Activated CD4-positive, alpha-beta T cell treated with anti-CD3 and anti-CD28 coated beads for 36 hours (primary cell): ENCODE measurements at regions not wholly inside any gene's neighbourhood (a gene's known extent, or its start where the extent isn't known, plus 50 kb on each side); places are given as distances from the start of the nearest gene placed in this dataset.
"Not testable (repeated sequence)": the region's sequence is repeated elsewhere in the genome, so short reads cannot be mapped to it uniquely, and the experiment has no call there.

Experiments used
- ATAC-seq: fragments of 200-7000 bp; cut with Tn5 transposase; one replicate; pipeline ENCODE4 v1.10.0; 2021; ENCODE audit warnings: mild to moderate bottlenecking, moderate library complexity
- CTCF ChIA-PET: fragments of 350-600 bp; sonication (Branson Sonifier 250); formaldehyde crosslinking; loops from one replicate; lab custom pipeline; 2021; ENCODE audit warnings: antibody characterized with exemption; lab: Charles Lee
- POLR2A ChIA-PET: fragments of 350-600 bp; sonication (Branson Sonifier 250); formaldehyde crosslinking; loops from one replicate; lab custom pipeline; 2021; ENCODE audit warnings: antibody characterized with exemption, inconsistent platforms; lab: Charles Lee
- DNase-seq: peaks from one replicate; pipeline ENCODE4 v3.0.0-alpha.2; 2020
- H3K27ac Mint-ChIP-seq: one replicate; pipeline ENCODE4 v1.8.0; 2021; ENCODE audit warnings: mixed read lengths
- H3K27me3 Mint-ChIP-seq: one replicate; pipeline ENCODE4 v1.8.0; 2021; ENCODE audit warnings: mixed read lengths
- H3K36me3 Mint-ChIP-seq: one replicate; pipeline ENCODE4 v1.8.0; 2021; ENCODE audit warnings: low read depth, mixed read lengths
- H3K4me1 Mint-ChIP-seq: one replicate; pipeline ENCODE4 v1.8.0; 2021; ENCODE audit warnings: mixed read lengths
- H3K4me3 Mint-ChIP-seq: one replicate; pipeline ENCODE4 v1.8.0; 2021; ENCODE audit warnings: mild to moderate bottlenecking, moderate library complexity, mixed read lengths
- H3K9me3 Mint-ChIP-seq: one replicate; pipeline ENCODE4 v1.8.0; 2021; ENCODE audit warnings: low read depth, mixed read lengths
- intact Hi-C, 2 experiments: fragments of 100-400 bp; cut with DNase I in 1 of 2; cut with micrococcal nuclease in 1 of 2; formaldehyde crosslinking; loops; one replicate each; pipeline versions ENCODE4 v1.14.2 to v1.15.1; 2022 to 2024; cut with DNase I, micrococcal nuclease

DNA sequence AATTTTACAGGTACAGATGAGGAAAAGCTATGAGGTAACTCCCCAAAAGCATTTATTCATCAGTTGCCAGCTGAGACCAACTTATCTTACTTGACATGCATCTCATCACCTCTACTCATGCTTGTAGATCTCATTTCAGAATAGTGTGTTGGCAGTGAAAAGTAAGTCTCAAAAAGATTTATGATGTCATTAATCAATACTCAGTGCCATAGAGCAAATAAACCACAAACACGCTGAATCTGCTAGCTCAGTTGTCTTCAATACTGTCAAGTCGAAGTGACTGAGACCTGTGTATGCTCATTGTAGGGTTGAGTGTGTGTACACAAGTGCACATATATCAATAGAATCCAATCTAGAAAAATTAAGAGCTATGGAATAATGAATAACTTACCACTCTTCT, 413.5 kb downstream of the CNTN3 start:
- intact Hi-C loops: no loop called here
- Mint-ChIP-seq H3K4me1 (no peaks in the 10 kb centered on the region), H3K27me3 (no peaks in the 10 kb centered on the region), H3K27ac (no peak overlapping the region), H3K36me3 (no peaks in the 10 kb centered on the region), H3K9me3 (no peaks in the 10 kb centered on the region), H3K4me3 (no peak overlapping the region)
- ATAC-seq (no peak), DNase-seq (no peak)
- ChIA-PET POLR2A (no interaction called here), CTCF (interaction anchor here (0.9 kb wide), 1 partner anchor 9 kb away, joined by 3 read pairs; no protein-coding TSS in a partner anchor)

DNA sequence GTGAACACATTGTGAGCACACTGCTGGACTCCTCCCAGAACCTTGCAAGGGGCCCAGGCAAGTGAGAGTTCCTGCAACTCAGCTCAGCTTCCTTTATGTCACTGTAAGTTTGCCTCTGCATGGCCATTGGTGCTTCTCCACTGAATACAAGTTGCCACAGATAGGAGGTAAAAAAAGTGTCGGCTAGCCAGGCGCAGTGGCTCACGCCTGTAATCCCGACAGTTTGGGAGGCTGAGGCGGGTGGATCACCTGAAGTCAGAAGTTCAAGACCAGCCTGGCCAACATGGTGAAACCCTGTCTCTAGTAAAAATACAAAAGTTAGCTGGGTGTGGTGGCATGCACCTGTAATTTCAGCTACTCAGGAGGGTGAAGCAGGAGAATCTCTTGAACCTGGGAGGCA, 435.8 kb downstream of the CNTN3 start:
- CTCF ChIA-PET, H3K4me1 Mint-ChIP-seq, POLR2A ChIA-PET, ATAC-seq, H3K27me3 Mint-ChIP-seq, H3K27ac Mint-ChIP-seq, intact Hi-C loops, H3K4me3 Mint-ChIP-seq, H3K36me3 Mint-ChIP-seq, DNase-seq: not testable (repeated sequence)
- peaks cover 15% of the 10 kb centered on the region for H3K9me3 Mint-ChIP-seq

DNA sequence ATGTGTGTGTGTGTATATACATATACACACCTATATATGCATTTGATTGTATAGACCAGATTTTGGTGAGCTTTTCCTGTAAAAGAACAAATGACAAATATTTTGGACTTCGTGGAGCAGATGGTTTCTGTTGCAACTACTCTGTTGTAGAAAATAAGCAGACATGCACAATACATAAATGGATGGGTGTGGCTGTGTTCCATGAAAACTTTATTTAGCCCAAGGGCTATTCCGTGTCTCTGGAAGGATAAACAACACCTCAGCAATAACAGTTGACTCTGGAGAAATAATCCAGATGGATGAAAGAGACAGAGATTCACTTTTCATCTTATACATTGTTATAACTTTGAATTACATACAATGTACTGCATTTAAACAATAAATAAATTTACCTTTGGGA, 441.4 kb downstream of the CNTN3 start:
- peaks cover 10% of the 10 kb centered on the region for H3K9me3 Mint-ChIP-seq
- ChIA-PET CTCF (no interaction called here), POLR2A (no interaction called here)
- no peak overlapping the region for H3K4me3 Mint-ChIP-seq
- ATAC-seq: no peak
- no peaks in the 10 kb centered on the region for H3K4me1 Mint-ChIP-seq
- intact Hi-C loops: no loop called here
- no peak for DNase-seq
- H3K27me3 Mint-ChIP-seq: no peaks in the 10 kb centered on the region
- H3K27ac Mint-ChIP-seq: no peak overlapping the region
- no peaks in the 10 kb centered on the region for H3K36me3 Mint-ChIP-seq

DNA sequence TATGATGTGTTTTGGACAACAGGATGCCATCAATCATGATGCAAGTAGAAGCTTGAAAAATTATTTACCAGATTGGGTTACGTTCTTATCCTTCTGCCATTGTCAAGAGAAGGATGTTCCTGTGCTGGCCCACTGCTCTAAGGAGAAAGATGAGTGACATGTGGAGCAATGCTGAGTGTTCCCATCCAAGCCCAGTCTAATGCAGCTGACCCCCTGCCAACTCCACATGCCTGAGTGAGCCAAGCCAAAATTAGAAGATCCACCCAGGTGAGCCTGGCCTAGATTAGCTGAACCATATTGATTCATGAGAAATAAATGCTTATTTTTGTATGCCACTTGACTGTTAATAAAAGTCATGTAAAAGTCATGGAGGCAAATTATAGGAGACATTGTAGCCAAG, 446.5 kb downstream of the CNTN3 start:
- no peak overlapping the region for H3K27ac Mint-ChIP-seq
- H3K27me3 Mint-ChIP-seq: no peaks in the 10 kb centered on the region
- POLR2A ChIA-PET: no interaction called here
- DNase-seq (no peak), ATAC-seq (no peak)
- H3K36me3 Mint-ChIP-seq: peaks cover 1% of the 10 kb centered on the region
- intact Hi-C loops: no loop called here
- no peak overlapping the region for H3K4me3 Mint-ChIP-seq
- no peaks in the 10 kb centered on the region for H3K4me1 Mint-ChIP-seq
- CTCF ChIA-PET: no interaction called here
- H3K9me3 Mint-ChIP-seq: peaks cover 6% of the 10 kb centered on the region

DNA sequence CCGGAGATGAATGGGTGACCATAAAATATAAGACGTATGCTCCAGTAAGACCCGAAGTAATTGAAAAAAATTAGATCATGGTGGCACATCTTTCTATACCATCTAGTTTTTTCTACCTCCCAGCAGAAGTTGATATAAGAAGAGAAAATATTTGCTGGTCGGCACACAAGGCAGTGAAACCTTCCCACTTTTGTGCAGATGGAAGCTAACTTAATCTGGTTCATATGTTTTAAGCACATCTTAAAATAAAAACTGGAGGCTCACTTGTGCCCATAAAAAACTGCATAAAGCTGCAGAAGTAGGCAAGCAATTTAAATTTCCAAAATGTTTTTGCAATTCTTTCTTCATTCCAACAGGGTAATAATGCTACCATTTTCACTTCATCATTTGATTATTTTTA, 449.2 kb downstream of the CNTN3 start:
- CTCF ChIA-PET: no interaction called here
- no peaks in the 10 kb centered on the region for H3K27me3 Mint-ChIP-seq

DNA sequence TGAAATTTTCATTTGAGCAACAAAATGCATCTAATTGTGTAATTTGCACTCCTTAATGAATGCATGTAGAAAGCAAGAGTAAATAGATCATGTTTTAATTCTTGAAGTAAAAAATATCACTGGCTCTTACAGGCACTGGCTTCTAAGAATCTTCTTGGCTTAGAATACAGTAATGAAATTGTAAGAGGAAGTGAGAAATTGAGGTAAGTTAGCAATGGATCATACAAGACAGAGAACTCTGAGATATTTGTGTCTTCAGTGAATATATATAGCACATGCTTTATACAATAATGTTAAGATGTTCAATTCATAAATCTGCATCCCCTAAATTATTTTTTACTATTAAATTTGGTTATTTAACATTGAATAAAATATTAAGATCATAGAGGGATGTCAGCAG, 465.0 kb downstream of the CNTN3 start:
- DNase-seq: no peak
- POLR2A ChIA-PET: no interaction called here
- ATAC-seq: no peak
- CTCF ChIA-PET: no interaction called here
- H3K4me3 Mint-ChIP-seq: no peak overlapping the region
- no peaks in the 10 kb centered on the region for H3K36me3 Mint-ChIP-seq
- H3K4me1 Mint-ChIP-seq: no peaks in the 10 kb centered on the region
- intact Hi-C loops: no loop called here
- no peak overlapping the region for H3K27ac Mint-ChIP-seq
- H3K27me3 Mint-ChIP-seq: no peaks in the 10 kb centered on the region
- H3K9me3 Mint-ChIP-seq: peaks cover 16% of the 10 kb centered on the region

More for the DNA sequence above, 449.2 kb downstream of the CNTN3 start:
- no peak overlapping the region for H3K4me3 Mint-ChIP-seq
- H3K4me1 Mint-ChIP-seq: no peaks in the 10 kb centered on the region
- POLR2A ChIA-PET: no interaction called here
- peaks cover 2% of the 10 kb centered on the region for H3K36me3 Mint-ChIP-seq
- H3K9me3 Mint-ChIP-seq: peaks cover 10% of the 10 kb centered on the region
- DNase-seq (no peak), ATAC-seq (no peak)
- H3K27ac Mint-ChIP-seq: no peak overlapping the region
- intact Hi-C loops: no loop called here

DNA sequence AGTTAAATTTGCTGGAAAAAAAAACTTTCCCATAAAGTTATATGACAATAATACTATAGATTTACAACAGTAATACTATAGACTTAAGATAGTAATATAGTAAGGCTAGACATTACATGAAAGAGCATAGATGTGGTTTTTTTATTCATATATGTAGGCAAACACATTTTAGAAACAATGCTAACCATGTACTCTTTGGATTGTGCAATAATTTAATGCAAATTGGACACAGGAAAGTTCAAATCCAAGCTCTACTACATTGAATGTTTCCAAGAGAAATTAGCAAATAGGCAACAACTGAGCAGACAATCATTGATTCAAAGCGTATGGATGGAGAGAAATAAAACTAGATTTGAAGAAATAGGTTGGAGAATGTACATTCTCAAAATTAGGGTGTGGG, 469.2 kb downstream of the CNTN3 start:
- H3K27me3 Mint-ChIP-seq: no peaks in the 10 kb centered on the region
- DNase-seq (no peak), ATAC-seq (no peak)
- no peaks in the 10 kb centered on the region for H3K36me3 Mint-ChIP-seq
- no peak overlapping the region for H3K27ac Mint-ChIP-seq
- no peaks in the 10 kb centered on the region for H3K4me1 Mint-ChIP-seq
- CTCF ChIA-PET: no interaction called here
- POLR2A ChIA-PET: no interaction called here
- H3K4me3 Mint-ChIP-seq: no peak overlapping the region
- intact Hi-C loops: no loop called here
- peaks cover 3% of the 10 kb centered on the region for H3K9me3 Mint-ChIP-seq

DNA sequence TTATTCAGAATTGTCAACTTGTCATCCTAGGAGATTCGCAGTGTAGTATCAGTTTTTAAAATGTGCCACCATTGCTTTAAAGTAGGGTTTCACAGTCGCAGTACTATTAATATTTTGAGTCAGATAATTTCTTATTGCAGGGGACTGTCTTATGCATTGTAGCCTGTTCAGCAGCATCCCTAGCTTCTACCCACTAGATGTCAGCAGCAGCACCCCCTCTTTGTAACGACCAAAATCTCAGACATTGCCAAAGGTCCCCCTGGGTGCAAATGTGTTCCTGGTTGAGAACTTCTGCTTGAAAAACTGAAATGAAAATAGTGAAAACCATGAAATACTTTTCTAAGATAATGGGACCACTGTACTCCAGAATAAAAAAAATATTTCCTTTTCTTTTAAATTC, 474.8 kb downstream of the CNTN3 start:
- Mint-ChIP-seq H3K27ac (no peak overlapping the region), H3K27me3 (no peaks in the 10 kb centered on the region), H3K9me3 (no peaks in the 10 kb centered on the region), H3K36me3 (no peaks in the 10 kb centered on the region), H3K4me3 (no peak overlapping the region), H3K4me1 (no peaks in the 10 kb centered on the region)
- ChIA-PET POLR2A (no interaction called here), CTCF (no interaction called here)
- intact Hi-C loops: no loop called here
- DNase-seq (no peak), ATAC-seq (no peak)

DNA sequence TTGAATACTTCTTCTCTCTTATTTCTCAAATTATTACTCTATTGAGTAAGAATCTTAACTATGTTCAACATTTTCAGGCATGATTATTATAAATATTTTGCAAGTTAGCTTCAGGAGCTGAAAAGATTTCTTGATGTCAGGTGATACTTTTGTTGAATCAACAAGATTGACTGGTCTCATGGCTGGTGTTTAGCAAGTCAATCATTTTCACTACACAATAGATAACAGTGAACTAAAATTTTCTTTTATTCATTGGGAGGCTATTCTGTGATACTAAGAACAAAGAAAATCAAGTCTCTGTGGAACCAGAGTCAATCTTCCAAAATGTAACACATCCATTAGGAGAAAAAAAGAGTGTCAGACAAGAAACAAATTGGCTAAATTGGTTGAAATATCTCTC, 476.7 kb downstream of the CNTN3 start:
- Mint-ChIP-seq H3K4me3 (no peak overlapping the region), H3K27ac (no peak overlapping the region), H3K9me3 (peaks cover 9% of the 10 kb centered on the region), H3K36me3 (no peaks in the 10 kb centered on the region), H3K27me3 (no peaks in the 10 kb centered on the region), H3K4me1 (no peaks in the 10 kb centered on the region)
- no peak for DNase-seq
- ATAC-seq: no peak
- intact Hi-C loops: no loop called here
- POLR2A ChIA-PET: no interaction called here
- CTCF ChIA-PET: interaction anchor here (0.6 kb wide), 1 partner anchor 163 kb away, joined by 3 read pairs; no protein-coding TSS in a partner anchor

DNA sequence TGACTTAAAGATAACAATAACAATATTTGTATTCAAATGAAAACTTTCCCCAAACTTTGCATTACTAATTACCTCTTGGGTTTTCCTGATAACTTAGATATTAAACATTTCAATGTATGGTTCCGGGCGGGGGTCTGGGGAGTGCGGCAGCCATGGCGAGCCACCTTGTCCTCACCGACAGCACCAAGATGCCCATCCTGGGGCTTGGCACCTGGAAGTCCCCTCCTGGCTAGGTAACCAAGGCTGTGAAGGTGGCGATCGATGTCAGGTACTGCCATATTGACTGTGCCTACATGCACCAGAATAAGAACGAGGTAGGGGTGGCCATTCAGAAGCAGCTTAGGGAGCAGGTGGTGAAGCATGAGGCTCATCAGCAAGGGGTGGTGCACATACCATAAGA, 478.7 kb downstream of the CNTN3 start:
- Mint-ChIP-seq H3K4me3 (no peak overlapping the region), H3K36me3 (no peaks in the 10 kb centered on the region), H3K27ac (no peak overlapping the region), H3K9me3 (peaks cover 15% of the 10 kb centered on the region), H3K4me1 (no peaks in the 10 kb centered on the region), H3K27me3 (no peaks in the 10 kb centered on the region)
- no peak for DNase-seq
- POLR2A ChIA-PET: no interaction called here
- CTCF ChIA-PET: no interaction called here
- no peak for ATAC-seq
- intact Hi-C loops: no loop called here

DNA sequence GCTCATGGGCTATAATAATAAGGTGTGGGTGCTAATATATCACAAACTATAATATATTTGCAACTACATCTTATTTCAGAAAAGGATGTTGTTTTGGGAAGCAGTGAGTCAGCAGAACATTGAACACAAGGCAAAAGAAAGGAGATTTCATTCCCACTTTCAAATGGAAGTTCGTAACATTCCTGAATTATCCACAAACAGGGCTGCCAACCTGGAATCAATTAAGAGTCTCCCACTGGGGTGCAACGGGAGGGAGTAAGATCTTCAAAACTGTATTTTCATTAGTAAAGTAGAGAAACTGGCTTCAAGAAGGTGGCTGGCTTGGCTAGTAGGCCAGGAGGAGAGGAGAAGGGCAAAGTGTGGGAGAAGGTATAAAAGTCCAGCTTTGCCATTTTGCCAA, 479.6 kb downstream of the CNTN3 start:
- ChIA-PET CTCF (no interaction called here), POLR2A (no interaction called here)
- ATAC-seq (no peak), DNase-seq (no peak)
- Mint-ChIP-seq H3K36me3 (no peaks in the 10 kb centered on the region), H3K4me1 (no peaks in the 10 kb centered on the region), H3K4me3 (no peak overlapping the region), H3K27me3 (no peaks in the 10 kb centered on the region), H3K9me3 (peaks cover 15% of the 10 kb centered on the region), H3K27ac (no peak overlapping the region)
- intact Hi-C loops: no loop called here

DNA sequence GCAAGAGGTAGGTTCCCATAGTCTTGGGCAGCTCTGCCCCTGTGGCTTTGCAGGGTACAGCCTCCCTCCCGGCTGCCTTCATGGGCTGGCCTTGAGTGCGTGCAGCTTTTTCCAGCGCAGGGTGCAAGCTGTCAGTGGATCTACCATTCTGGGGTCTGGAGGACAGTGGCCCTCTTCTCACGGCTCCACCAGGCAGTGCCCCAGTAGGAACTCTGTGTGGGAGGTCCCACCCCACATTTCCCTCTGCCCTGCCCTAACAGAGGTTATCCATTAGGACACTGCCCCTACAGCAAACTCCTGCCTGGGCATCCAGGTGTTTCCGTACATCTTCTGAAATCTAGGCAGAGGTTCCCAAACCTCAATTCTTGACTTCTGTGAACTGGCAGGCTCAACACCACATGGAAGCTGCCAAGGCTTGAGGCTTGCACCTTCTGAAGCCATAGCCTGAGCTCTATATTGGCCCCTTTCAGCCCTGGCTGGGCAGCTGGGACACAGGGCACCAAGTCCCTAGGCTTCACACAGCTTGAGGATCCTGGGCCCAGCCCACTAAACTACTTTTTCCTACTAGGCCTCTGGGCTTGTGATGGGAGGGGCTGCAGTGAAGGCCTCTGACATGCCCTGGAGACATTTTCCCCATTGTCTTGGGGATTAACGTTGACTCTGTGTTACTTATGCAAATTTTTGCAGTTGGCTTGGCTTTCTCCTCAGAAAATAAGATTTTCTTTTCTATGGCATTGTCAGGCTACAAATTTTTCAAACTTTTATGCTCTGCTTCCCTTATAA, 482.7 kb downstream of the CNTN3 start:
- H3K27ac Mint-ChIP-seq, H3K27me3 Mint-ChIP-seq, H3K4me1 Mint-ChIP-seq, intact Hi-C loops, DNase-seq, ATAC-seq, POLR2A ChIA-PET, H3K4me3 Mint-ChIP-seq, CTCF ChIA-PET, H3K36me3 Mint-ChIP-seq: not testable (repeated sequence)
- peaks cover 17% of the 10 kb centered on the region for H3K9me3 Mint-ChIP-seq
